NB4 (cell line): ENCODE measurements at regions not wholly inside any gene's neighbourhood (a gene's known extent, or its start where the extent isn't known, plus 50 kb on each side); places are given as distances from the start of the nearest gene placed in this dataset.

Experiments used
- DNase-seq: peaks from one replicate; pipeline ENCODE4 v3.0.0; 2010; ENCODE audit warnings: low read depth
- H3K4me3 ChIP-seq: one replicate; pipeline ENCODE4 v1.5.1; 2011; ENCODE audit warnings: mild to moderate bottlenecking, low read depth, low read length, moderate library complexity
- CTCF ChIP-seq: IDR thresholded peaks from one replicate; pipeline ENCODE4 v1.5.1; 2012; ENCODE audit warnings: low read depth, low read length
- MYC ChIP-seq: IDR thresholded peaks from 2 replicates; pipeline ENCODE4 v1.6.1; 2011; ENCODE audit warnings: low read depth, low read length
- POLR2A ChIP-seq: IDR thresholded peaks from 2 replicates; pipeline ENCODE4 v1.6.1; 2011; ENCODE audit warnings: mild to moderate bottlenecking; ENCODE audit not compliant: insufficient read length; ENCODE audit errors: extremely low read depth
- TF ChIP-seq, protein P1 (sequence below): IDR thresholded peaks from 2 replicates; pipeline ENCODE4 v1.6.1; 2011; ENCODE audit warnings: low read depth, low read length

DNA sequence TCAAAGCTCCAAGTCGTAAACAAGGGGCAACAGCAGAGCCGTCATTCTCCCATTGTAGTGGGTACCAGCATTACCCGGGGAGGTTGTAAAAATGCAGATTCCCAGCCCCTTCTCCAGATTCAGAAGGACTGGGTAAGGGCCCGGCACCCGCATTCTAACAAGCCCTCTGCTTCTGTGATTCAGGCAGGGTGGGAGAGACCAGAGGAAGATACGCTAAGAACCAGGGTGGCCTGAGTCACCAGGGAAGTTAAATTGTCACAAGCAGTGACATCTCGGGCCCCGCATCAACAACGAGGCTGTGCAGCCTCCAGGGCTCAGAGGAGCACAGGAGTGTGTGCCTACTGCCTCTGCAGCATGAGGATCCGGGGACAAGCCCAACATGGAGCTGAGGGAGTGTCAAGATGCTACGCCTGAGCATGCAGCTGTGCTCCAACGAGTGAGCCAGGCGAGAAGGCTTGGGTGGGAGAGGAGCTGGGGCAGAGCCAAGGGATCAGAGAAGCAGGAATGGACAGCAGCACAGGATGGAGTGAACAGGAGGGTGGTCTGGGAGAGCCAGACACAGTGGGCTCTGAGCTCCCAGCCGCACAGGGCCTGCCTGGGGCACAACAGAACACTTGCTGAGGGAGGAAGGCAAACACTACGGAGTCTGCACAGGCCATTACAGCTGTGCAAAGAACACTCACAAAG is 68.5 kb downstream of the CPN2 start:
- TF ChIP-seq POLR2A (no peak), CTCF (no peak), MYC (no peak)
- DNase-seq, result no peak

GRCh38 chr3:194283221-194284006 is 67.7 kb downstream of the CPN2 start:
- TF ChIP-seq CTCF (no peak), POLR2A (no peak), MYC (no peak)
- TF ChIP-seq, protein P1, sequence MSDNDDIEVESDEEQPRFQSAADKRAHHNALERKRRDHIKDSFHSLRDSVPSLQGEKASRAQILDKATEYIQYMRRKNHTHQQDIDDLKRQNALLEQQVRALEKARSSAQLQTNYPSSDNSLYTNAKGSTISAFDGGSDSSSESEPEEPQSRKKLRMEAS, result no peak
- DNase-seq, result no peak

More for the DNA sequence above, 68.5 kb downstream of the CPN2 start:
- no peak overlapping the region for H3K4me3 ChIP-seq

GRCh38 chr3:194284351-194284750 is 66.8 kb downstream of the CPN2 start:
- no peak overlapping the region for H3K4me3 ChIP-seq
- TF ChIP-seq MYC (no peak), POLR2A (no peak), CTCF (no peak)
- TF ChIP-seq, protein P1, result no peak
- DNase-seq, result no peak

More at GRCh38 chr3:194283221-194284006, 67.7 kb downstream of the CPN2 start:
- no peak overlapping the region for H3K4me3 ChIP-seq

DNA sequence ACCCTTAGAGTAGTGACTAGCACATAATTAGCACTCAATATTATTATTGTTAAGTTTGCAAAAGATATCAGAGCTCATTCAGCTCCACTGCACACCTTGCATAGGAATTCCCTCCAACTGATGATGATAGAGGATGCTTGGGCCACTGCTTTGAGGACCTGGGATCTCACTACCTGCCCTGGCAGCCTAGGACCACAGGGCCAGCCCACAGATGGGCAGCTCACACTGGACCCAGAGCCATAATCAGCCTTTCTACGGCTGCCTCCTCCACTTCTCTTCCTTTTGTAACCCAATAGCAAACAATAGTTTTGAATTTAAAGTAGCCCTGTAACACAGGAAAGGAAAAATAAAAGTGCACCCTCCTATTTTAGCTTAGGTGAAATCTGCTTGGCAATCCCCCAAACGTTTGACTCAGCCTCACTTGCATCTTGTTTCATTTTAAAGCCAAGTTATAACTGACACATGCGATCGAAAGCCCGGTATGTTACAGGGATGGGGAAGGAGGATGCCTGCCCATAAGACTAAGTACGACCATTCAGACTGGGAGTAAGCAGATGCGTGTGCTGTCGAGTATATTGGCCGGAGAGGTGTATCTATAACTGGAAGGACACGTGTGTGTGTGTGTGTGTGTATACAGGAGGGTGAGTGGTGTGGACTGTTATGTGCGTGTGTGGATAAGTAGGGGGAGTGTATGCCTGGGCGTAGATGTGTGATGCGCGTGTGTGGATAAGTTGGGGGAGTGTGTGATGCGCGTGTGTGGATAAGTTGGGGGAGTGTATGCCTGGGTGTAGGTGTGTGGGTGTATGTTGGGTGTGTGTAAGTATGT is 65.9 kb downstream of the CPN2 start:
- no peak overlapping the region for H3K4me3 ChIP-seq
- TF ChIP-seq CTCF, result no peak
- no peak for TF ChIP-seq MYC
- TF ChIP-seq POLR2A, result no peak
- TF ChIP-seq, protein P1, result no peak
- no peak for DNase-seq

DNA sequence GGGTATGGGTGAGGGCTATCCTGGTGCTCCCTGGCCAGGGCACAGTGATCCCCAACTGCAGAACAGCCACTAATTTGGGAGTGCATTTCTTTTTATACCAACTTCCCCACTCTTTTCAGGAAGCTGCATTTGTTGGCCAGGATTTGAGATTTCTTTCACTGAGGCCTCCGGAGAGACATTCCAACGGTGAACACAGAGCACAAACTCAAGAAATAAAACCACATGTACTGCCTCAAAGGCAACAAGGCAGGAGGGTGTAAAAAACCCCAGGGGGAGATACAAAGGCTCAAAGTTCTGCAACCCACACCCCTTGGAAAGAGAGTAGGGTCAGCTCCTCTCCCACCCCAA is 65.3 kb downstream of the CPN2 start:
- TF ChIP-seq, protein P1, result no peak
- TF ChIP-seq CTCF (no peak), MYC (no peak), POLR2A (no peak)
- no peak for DNase-seq
- no peak overlapping the region for H3K4me3 ChIP-seq
